K562 (cell line): ENCODE measurements at regions not wholly inside any gene's neighbourhood (a gene's known extent, or its start where the extent isn't known, plus 50 kb on each side); places are given as distances from the start of the nearest gene placed in this dataset.
A peak's percentile ranks its signal among the peaks of the same experiment; 100 is the strongest.

ENCODE experiments used
- ASH1L ChIP-seq: fragments of 450-650 bp; IDR thresholded peaks from 2 replicates; pipeline ENCODE4 v1.6.1; 2018; ENCODE audit warnings: borderline replicate concordance, mild to moderate bottlenecking, low read depth; ENCODE audit not compliant: partially characterized antibody
- KDM2B ChIP-seq: fragments of 250-450 bp; sonication (Bioruptor Pico); IDR thresholded peaks from 2 replicates; pipeline ENCODE4 v1.8.0; 2021; ENCODE audit warnings: mild to moderate bottlenecking, moderate library complexity
- KDM4B ChIP-seq, 2 experiments: fragments of 450-650 bp in 1 of 2; sonication (generic) in 1 of 2; IDR thresholded peaks; 2 replicates each; pipeline ENCODE4 v1.6.1; 2016 to 2017; ENCODE audit warnings: borderline replicate concordance in 2 of 2, antibody characterized with exemption in 1 of 2, low read depth in 1 of 2, mild to moderate bottlenecking in 1 of 2
- NONO ChIP-seq, 2 experiments: fragments of 200-400 bp in 1 of 2; fragments of 450-650 bp in 1 of 2; formaldehyde crosslinking in 1 of 2; IDR thresholded peaks; 2 replicates each; pipeline ENCODE4 v1.6.1; 2017; ENCODE audit warnings: low read depth in 2 of 2, mild to moderate bottlenecking in 2 of 2, moderate library complexity in 2 of 2, low read length in 1 of 2
- PRDM10 ChIP-seq: fragments of 450-650 bp; IDR thresholded peaks from 2 replicates; pipeline ENCODE4 v1.6.1; 2018; ENCODE audit not compliant: partially characterized antibody
- PTBP1 ChIP-seq: fragments of 200-400 bp; formaldehyde crosslinking; IDR thresholded peaks from 2 replicates; pipeline ENCODE4 v1.6.1; 2017; ENCODE audit warnings: low read depth, low read length
- RHOXF2B ChIP-seq: fragments of 250-450 bp; sonication (Bioruptor Pico); conservative IDR thresholded peaks from 2 replicates; pipeline ENCODE4 v1.5.1; 2021
- SMAD2 ChIP-seq: fragments of 150-350 bp; IDR thresholded peaks from 2 replicates; pipeline ENCODE4 v1.6.1; 2014; ENCODE audit warnings: low read depth, mild to moderate bottlenecking, low read length
- TAL1 ChIP-seq: fragments of 450-650 bp; IDR thresholded peaks from 2 replicates; pipeline ENCODE4 v1.6.1; 2016; ENCODE audit warnings: mild to moderate bottlenecking
- TSC22D4 ChIP-seq: fragments of 450-650 bp; IDR thresholded peaks from 2 replicates; pipeline ENCODE4 v1.6.1; 2016; ENCODE audit warnings: missing genetic modification characterization, missing biosample characterization, control low read depth
- ZBTB43 ChIP-seq: sonication (generic); formaldehyde crosslinking; IDR thresholded peaks from 2 replicates; pipeline ENCODE4 v1.8.0; 2023; ENCODE audit warnings: mild to moderate bottlenecking, missing genetic modification reagents
- ZNF318 ChIP-seq, 2 experiments: fragments of 450-650 bp; IDR thresholded peaks; 2 replicates each; pipeline ENCODE4 v1.6.1; 2016; ENCODE audit warnings: mild to moderate bottlenecking in 2 of 2, borderline replicate concordance in 1 of 2, low read depth in 1 of 2, moderate library complexity in 1 of 2
- ZNF644 ChIP-seq: fragments of 200-800 bp; sonication (Bioruptor generic); IDR thresholded peaks from 2 replicates; pipeline ENCODE4 v1.6.1; 2016; ENCODE audit warnings: low read depth, missing genetic modification characterization, missing compliant biosample characterization

- TF ChIP-seq ZNF318 (IDR thresholded peaks at IDR 0.05; ENCODE audit: borderline replicate concordance in 1 of 2, low read depth in 1 of 2) (no peak), PTBP1 (no peak), ASH1L (no peak), KDM2B (CRISPR knock-in tag) (no peak; the same call in 1 of the 2 replicates), TAL1 (no peak), NONO (IDR thresholded peaks at IDR 0.05; ENCODE audit: low read depth in 2 of 2, low read length in 1 of 2) (peak; percentile 40 to 87; a peak in 1 of 4 replicates), PRDM10 (no peak), TSC22D4 (tag) (no peak), RHOXF2B (no peak), KDM4B (IDR thresholded peaks at IDR 0.05; ENCODE audit: borderline replicate concordance in 2 of 2, low read depth in 1 of 2) (peak in 1 of 2 experiments; percentile 51; a peak in 2 of 4 replicates), ZNF644 (tag) (no peak), SMAD2 (no peak), ZBTB43 (CRISPR knock-in tag) (peak; percentile 88)
Measured at GRCh38 chr1:207963427-207964194, 52.7 kb upstream of the CD34 start (continued).
